ENCODE measurements at regions not wholly inside any gene's neighbourhood (a gene's known extent, or its start where the extent isn't known, plus 50 kb on each side); places are given as distances from the start of the nearest gene placed in this dataset.
"Not testable (repeated sequence)": the region's sequence is repeated elsewhere in the genome, so short reads cannot be mapped to it uniquely, and the experiment has no call there.

DNA sequence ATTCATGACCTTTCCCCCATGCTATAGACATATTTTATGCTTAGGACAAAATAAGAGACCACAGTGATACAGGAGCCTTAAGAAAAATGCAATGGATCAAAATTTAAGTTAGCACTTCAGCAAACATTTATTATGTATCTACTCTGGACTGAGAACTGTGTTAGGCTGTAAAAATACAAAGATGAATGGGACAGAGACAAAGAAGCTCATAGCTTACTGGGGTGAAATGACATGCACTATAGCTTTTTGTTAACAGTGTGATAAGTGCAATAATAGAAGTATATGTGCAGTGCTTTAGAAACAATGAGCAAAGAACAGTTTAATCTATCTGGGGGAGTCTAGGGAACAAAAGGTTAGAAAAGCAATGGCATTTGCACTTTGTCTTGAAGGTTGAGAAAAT is 1543.1 kb downstream of the FAM181B start:
- TF ChIP-seq, protein P1, sequence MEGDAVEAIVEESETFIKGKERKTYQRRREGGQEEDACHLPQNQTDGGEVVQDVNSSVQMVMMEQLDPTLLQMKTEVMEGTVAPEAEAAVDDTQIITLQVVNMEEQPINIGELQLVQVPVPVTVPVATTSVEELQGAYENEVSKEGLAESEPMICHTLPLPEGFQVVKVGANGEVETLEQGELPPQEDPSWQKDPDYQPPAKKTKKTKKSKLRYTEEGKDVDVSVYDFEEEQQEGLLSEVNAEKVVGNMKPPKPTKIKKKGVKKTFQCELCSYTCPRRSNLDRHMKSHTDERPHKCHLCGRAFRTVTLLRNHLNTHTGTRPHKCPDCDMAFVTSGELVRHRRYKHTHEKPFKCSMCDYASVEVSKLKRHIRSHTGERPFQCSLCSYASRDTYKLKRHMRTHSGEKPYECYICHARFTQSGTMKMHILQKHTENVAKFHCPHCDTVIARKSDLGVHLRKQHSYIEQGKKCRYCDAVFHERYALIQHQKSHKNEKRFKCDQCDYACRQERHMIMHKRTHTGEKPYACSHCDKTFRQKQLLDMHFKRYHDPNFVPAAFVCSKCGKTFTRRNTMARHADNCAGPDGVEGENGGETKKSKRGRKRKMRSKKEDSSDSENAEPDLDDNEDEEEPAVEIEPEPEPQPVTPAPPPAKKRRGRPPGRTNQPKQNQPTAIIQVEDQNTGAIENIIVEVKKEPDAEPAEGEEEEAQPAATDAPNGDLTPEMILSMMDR (IDR thresholded peaks at IDR 0.05; ENCODE audit: insufficient read depth, low read length, poor library complexity, severe bottlenecking), result no peak
- H3K4me3 ChIP-seq (replicated peaks; ENCODE audit: low read depth, low read length), result no peak overlapping the region
- no peak for DNase-seq (ENCODE audit: extremely low read depth, insufficient read length)
- H3K27me3 ChIP-seq (replicated peaks; ENCODE audit: control insufficient read depth, insufficient read depth, low read length), result no peaks in the 10 kb centered on the region
- H3K36me3 ChIP-seq (ENCODE audit: control insufficient read depth, insufficient read depth, low read length), result no peaks in the 10 kb centered on the region

DNA sequence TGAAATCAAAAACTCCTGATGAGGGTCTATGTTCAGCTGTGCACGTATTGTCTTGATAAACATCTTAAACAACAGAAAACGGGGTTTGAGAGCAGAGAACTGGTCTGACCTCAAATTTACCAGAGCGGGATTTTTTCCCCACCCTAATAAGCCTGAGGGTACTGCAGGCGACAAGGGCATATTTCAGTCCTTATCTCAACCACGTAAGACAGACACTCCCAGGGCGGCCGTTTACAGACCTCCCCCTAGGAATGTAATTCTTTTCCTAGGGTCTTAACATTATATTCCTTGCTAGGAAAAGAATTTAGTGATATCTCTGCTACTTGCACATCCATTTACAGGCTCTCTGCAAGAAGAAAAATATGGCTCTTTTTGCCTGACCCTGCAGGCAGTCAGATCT is 1546.6 kb downstream of the FAM181B start:
- not testable (repeated sequence) for H3K36me3 ChIP-seq (ENCODE audit: control insufficient read depth, insufficient read depth, low read length); H3K4me3 ChIP-seq (replicated peaks; ENCODE audit: low read depth, low read length); DNase-seq (ENCODE audit: extremely low read depth, insufficient read length); H3K27me3 ChIP-seq (replicated peaks; ENCODE audit: control insufficient read depth, insufficient read depth, low read length)

DNA sequence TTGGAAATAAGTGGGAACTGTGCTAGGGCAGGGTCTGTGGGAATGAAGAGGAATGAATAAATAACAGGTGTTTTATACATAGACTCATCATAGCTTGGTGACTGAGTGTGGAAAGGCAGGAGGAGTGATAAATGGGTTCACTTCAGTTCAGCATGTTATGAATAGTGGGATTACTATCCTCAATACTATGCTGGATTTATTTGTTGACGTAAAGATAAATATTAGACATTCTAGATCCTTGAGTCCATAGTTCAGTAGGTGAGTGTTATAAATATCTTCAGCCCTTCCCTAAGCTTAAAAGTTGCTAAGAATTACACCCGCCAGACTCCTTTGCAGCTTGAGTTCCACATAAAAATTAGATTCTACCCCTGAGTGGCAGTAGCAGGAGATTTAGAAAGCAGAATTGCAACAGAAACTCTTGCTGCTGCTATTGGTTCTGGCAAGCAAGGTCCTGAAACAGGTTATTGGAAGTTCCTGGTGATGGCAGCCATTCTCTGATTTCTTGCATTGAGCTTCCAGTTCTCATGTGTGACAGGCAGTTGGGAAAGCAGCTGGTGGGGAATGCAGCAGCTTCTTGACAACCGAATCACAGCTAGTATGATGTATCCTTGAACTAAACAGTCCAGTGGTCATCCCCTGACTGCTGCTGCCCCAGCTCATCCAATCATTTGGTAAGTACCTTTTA is 1558.9 kb downstream of the FAM181B start:
- H3K27me3 ChIP-seq (replicated peaks; ENCODE audit: control insufficient read depth, insufficient read depth, low read length), result no peaks in the 10 kb centered on the region
- TF ChIP-seq, protein P1 (IDR thresholded peaks at IDR 0.05; ENCODE audit: insufficient read depth, low read length, poor library complexity, severe bottlenecking), result no peak
- no peak for DNase-seq (ENCODE audit: extremely low read depth, insufficient read length)
- no peak overlapping the region for H3K4me3 ChIP-seq (replicated peaks; ENCODE audit: low read depth, low read length)
- H3K36me3 ChIP-seq (ENCODE audit: control insufficient read depth, insufficient read depth, low read length), result no peaks in the 10 kb centered on the region

DNA sequence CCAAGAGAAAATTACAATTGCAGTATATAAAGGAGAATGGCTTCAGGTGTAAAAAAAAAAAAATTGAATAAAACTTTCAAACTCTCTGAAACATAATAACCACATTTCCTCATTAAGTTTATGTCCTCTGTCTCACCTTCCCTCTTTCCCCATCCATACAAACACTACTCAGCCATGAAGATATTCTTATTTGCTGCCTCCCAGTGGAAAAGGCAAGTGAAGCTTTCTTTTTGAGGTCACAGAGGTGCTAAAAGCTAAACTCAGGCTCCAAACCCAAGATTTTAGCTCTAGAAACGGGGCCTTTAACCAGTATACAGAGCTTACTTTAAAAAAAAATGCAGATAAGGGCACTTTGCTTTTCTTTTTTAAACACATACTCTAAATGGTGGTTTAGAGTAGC is 1568.5 kb downstream of the FAM181B start:
- TF ChIP-seq, protein P1 (IDR thresholded peaks at IDR 0.05; ENCODE audit: insufficient read depth, low read length, poor library complexity, severe bottlenecking), result no peak
- no peak for DNase-seq (ENCODE audit: extremely low read depth, insufficient read length)
- Histone ChIP-seq H3K27me3 (replicated peaks; ENCODE audit: control insufficient read depth, insufficient read depth, low read length) (no peaks in the 10 kb centered on the region), H3K4me3 (replicated peaks; ENCODE audit: low read depth, low read length) (no peak overlapping the region), H3K36me3 (ENCODE audit: control insufficient read depth, insufficient read depth, low read length) (no peaks in the 10 kb centered on the region)

DNA sequence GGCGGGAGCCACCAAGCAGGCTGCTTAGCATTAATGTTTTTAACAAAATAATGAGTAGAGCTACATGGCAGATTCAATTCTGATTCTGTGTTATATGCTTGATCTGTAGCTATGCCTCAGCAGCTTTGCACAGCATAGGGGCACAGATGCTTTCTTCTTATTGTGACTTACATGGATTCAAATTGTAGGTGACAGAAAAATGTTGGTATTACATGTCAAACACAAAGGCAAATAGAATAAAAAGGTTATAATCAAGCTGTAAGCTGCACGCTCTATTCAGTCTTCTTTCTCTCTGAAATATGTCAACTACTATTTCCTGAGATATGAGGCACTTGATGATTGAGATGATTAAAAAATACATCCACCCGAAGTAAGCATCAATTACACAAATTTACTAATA is 1573.8 kb downstream of the FAM181B start:
- no peaks in the 10 kb centered on the region for H3K36me3 ChIP-seq (ENCODE audit: control insufficient read depth, insufficient read depth, low read length)
- TF ChIP-seq, protein P1 (IDR thresholded peaks at IDR 0.05; ENCODE audit: insufficient read depth, low read length, poor library complexity, severe bottlenecking), result no peak
- no peak overlapping the region for H3K4me3 ChIP-seq (replicated peaks; ENCODE audit: low read depth, low read length)
- H3K27me3 ChIP-seq (replicated peaks; ENCODE audit: control insufficient read depth, insufficient read depth, low read length), result no peaks in the 10 kb centered on the region
- DNase-seq (ENCODE audit: extremely low read depth, insufficient read length), result no peak

DNA sequence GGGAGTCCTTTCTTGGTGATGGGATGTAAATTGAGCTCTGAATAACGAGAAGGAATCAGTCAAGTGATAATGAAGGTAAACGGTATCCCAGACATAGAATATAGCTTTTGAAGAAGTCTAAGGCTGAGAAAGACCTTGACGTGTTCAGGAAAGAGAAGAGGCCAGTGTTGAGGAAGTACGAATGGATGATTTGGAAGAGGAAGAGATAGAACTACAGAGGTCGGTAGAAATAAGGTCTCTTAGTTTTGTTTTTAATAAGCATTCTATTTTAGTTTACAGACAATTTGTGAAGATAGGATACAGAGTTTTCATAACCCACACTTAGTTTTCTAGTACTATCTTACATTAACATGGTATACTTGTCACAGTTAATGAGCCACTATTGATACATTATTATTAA is 1598.1 kb downstream of the FAM181B start:
- H3K36me3 ChIP-seq (ENCODE audit: control insufficient read depth, insufficient read depth, low read length), result no peaks in the 10 kb centered on the region
- DNase-seq (ENCODE audit: extremely low read depth, insufficient read length), result no peak
- no peak overlapping the region for H3K4me3 ChIP-seq (replicated peaks; ENCODE audit: low read depth, low read length)
- TF ChIP-seq, protein P1 (IDR thresholded peaks at IDR 0.05; ENCODE audit: insufficient read depth, low read length, poor library complexity, severe bottlenecking), result no peak
- H3K27me3 ChIP-seq (replicated peaks; ENCODE audit: control insufficient read depth, insufficient read depth, low read length), result no peaks in the 10 kb centered on the region

All from GM06990 (cell line).